Activated T-cell treated with anti-CD3 and anti-CD28 coated beads, Interleukin-2, amount 50 U/mL, for 24 hours (primary cell): ENCODE measurements at regions not wholly inside any gene's neighbourhood (a gene's known extent, or its start where the extent isn't known, plus 50 kb on each side); places are given as distances from the start of the nearest gene placed in this dataset.

Experiments
- DNase-seq: peaks from one replicate; pipeline ENCODE4 v3.0.0-alpha.2; 2020
- H3K27ac Mint-ChIP-seq: 2 replicates; pipeline ENCODE4 v1.8.0; 2020; ENCODE audit warnings: mild to moderate bottlenecking, mixed read lengths
- H3K27me3 Mint-ChIP-seq: 2 replicates; pipeline ENCODE4 v1.8.0; 2020; ENCODE audit warnings: mixed read lengths
- H3K36me3 Mint-ChIP-seq: 2 replicates; pipeline ENCODE4 v1.8.0; 2020; ENCODE audit warnings: low read depth, mixed read lengths
- H3K4me1 Mint-ChIP-seq: 2 replicates; pipeline ENCODE4 v1.8.0; 2020; ENCODE audit warnings: low read depth, mixed read lengths
- H3K4me3 Mint-ChIP-seq: 2 replicates; pipeline ENCODE4 v1.8.0; 2020; ENCODE audit warnings: mild to moderate bottlenecking, moderate library complexity, mixed read lengths
- H3K9me3 Mint-ChIP-seq: 2 replicates; pipeline ENCODE4 v1.8.0; 2020; ENCODE audit warnings: mixed read lengths

DNA sequence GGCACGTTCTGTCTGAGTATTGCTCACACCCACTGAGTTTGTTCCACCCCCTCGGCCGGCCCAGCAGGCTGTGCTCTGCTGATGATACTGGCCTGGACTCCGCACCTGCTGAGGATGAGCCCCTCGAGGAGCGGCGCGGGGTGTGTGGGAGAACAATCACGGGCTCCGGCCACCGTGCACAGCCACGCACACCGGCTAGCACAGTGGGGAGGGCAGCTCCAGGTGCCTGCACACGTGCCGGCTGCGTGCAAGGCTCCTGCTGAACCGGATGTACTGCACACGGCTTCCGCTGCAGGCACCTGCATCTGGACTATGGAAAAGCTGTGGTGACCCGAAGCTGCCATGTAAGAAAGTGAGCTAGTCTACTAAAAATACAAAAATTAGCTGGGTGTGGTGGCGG lies 485.2 kb upstream of the CDH9 start:
- no peak overlapping the region for H3K27ac Mint-ChIP-seq
- H3K4me3 Mint-ChIP-seq: no peak overlapping the region
- no peaks in the 10 kb centered on the region for H3K36me3 Mint-ChIP-seq
- peaks cover 19% of the 10 kb centered on the region for H3K9me3 Mint-ChIP-seq
- H3K4me1 Mint-ChIP-seq: no peaks in the 10 kb centered on the region
- H3K27me3 Mint-ChIP-seq: no peaks in the 10 kb centered on the region
- no peak for DNase-seq

- DNase-seq: no peak
- Mint-ChIP-seq H3K4me3 (no peak overlapping the region), H3K36me3 (no peaks in the 10 kb centered on the region), H3K27ac (no peak overlapping the region), H3K4me1 (no peaks in the 10 kb centered on the region), H3K27me3 (no peaks in the 10 kb centered on the region), H3K9me3 (peaks cover 26% of the 10 kb centered on the region)
These were observed 478.1 kb upstream of the CDH9 start for GRCh38 chr5:27516437-27516836.

DNA sequence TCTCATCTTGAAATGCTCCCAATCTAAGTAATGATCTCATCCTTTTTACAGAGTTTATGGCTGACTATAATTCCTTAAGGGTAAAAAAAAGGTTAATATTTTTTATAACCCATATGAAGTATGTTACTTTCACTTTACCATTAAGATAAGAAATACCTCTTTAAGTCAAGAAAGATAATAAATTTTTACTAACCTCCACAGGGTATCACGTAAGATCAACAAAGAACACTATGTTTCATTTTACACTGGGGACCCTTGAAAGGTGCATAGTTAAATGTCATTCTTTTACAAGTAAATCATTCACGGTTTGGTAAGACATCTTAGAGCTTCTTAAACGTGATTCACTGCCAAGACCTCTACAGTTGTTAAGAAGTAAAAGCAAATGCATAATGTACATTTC lies 472.7 kb upstream of the CDH9 start:
- Mint-ChIP-seq H3K9me3 (peaks cover 15% of the 10 kb centered on the region), H3K36me3 (no peaks in the 10 kb centered on the region), H3K4me3 (no peak overlapping the region), H3K4me1 (no peaks in the 10 kb centered on the region), H3K27me3 (no peaks in the 10 kb centered on the region), H3K27ac (no peak overlapping the region)
- DNase-seq: no peak

DNA sequence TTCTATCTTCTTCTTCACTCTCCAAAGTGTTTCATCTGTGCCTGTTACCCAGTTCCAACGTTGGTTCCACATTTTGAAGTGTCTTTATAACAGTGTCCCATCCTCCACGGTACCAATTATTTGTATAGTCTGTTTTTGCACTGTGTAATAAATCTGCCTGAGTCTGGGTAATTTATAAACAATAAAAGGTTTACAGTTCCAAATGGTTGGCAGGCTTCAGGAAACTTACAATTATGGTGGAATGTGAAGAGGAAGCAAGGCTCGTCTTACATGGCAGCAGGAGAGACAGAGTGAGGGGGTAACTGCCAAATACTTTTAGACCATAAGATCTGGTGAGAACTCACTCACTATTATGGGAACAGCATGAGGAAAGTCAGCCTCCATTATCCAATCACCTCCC lies 465.4 kb upstream of the CDH9 start:
- Mint-ChIP-seq H3K36me3 (no peaks in the 10 kb centered on the region), H3K27me3 (no peaks in the 10 kb centered on the region), H3K4me3 (no peak overlapping the region), H3K27ac (no peak overlapping the region), H3K4me1 (no peaks in the 10 kb centered on the region), H3K9me3 (peaks cover 14% of the 10 kb centered on the region)
- no peak for DNase-seq

GRCh38 chr5:27502236-27502635 lies 463.9 kb upstream of the CDH9 start:
- peaks cover 15% of the 10 kb centered on the region for H3K9me3 Mint-ChIP-seq
- no peak overlapping the region for H3K27ac Mint-ChIP-seq

DNA sequence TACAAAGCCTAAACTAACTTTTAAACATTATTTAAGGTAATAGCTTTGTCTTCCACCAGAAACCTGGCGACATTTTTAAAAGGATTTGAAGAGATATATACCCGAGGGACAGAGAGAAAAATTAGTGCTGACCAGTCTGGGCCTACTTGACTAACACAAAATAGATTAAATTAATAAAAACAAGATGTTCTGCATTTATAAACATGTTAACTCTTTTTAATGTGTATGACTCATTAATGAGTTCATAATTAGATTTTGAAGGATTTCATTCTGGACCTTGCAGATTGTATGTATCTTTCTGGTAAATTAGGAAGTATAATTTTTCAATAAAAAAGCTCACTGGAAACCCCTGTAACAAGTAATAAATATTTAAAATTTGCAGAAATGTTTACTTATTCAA lies 459.1 kb upstream of the CDH9 start:
- DNase-seq: no peak
- Mint-ChIP-seq H3K4me3 (no peak overlapping the region), H3K4me1 (no peaks in the 10 kb centered on the region), H3K9me3 (peaks cover 16% of the 10 kb centered on the region), H3K27me3 (no peaks in the 10 kb centered on the region), H3K36me3 (no peaks in the 10 kb centered on the region), H3K27ac (no peak overlapping the region)

More at GRCh38 chr5:27502236-27502635, 463.9 kb upstream of the CDH9 start:
- no peaks in the 10 kb centered on the region for H3K4me1 Mint-ChIP-seq
- no peak overlapping the region for H3K4me3 Mint-ChIP-seq
- no peaks in the 10 kb centered on the region for H3K27me3 Mint-ChIP-seq
- H3K36me3 Mint-ChIP-seq: no peaks in the 10 kb centered on the region
- DNase-seq: no peak

GRCh38 chr5:27494887-27495286 lies 456.5 kb upstream of the CDH9 start:
- H3K36me3 Mint-ChIP-seq: no peaks in the 10 kb centered on the region
- no peaks in the 10 kb centered on the region for H3K27me3 Mint-ChIP-seq
- H3K4me3 Mint-ChIP-seq: no peak overlapping the region
- no peaks in the 10 kb centered on the region for H3K4me1 Mint-ChIP-seq
- H3K9me3 Mint-ChIP-seq: peaks cover 29% of the 10 kb centered on the region
- H3K27ac Mint-ChIP-seq: no peak overlapping the region
- no peak for DNase-seq

DNA sequence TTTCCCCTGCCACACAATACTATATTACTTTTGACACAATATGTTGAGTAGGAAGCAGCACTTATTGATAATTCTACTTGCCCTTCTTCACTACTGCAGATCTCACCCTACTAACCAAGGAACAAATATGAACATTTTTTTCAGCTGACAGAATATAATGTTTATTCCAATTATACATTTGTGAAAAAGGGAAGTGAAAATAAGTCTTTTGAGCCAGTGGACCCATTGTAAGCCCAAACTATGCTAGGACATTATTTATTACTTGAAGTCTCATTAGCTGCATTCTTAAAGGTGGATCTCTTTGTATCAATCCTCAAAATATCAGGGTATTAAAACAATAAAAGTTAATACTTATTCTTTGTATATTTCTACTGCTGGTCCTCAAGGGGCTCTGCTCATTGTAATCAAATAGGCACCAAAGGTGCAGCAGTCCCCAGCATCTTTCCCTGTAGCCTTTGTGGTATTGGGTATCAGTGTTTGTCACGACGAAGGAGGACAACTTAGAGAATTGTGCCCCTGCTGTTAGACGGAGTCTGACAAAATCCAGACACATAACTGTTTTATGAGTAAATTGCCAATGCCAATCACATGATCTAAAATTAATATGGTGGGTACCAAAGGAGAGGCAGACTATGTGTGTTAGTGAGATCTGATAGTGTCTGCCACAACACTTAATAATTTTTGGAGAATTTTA lies 453.5 kb upstream of the CDH9 start:
- peaks cover 27% of the 10 kb centered on the region for H3K9me3 Mint-ChIP-seq

DNA sequence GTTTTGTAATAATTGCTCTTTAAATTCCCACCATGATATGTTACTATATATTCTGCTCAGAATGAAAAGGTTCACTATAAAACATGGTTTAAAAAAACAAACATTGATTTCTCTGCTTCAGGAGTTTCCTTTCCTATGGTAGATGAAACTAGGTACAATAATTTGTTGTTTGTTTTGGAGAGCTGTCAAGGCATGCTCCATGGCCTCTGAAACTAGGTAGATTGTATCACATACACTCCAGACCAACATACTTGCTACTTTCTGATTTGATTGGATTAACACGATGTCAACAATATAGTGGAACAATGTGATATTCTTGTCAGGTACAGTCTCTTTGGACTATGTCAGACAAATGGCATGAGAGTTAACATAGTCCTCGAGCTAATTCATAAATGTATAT lies 452.7 kb upstream of the CDH9 start:
- Mint-ChIP-seq H3K36me3 (no peaks in the 10 kb centered on the region), H3K27ac (no peak overlapping the region), H3K9me3 (peaks cover 23% of the 10 kb centered on the region), H3K4me1 (no peaks in the 10 kb centered on the region), H3K27me3 (no peaks in the 10 kb centered on the region), H3K4me3 (no peak overlapping the region)
- DNase-seq: no peak

More for the DNA sequence above, 453.5 kb upstream of the CDH9 start:
- H3K4me3 Mint-ChIP-seq: no peak overlapping the region
- DNase-seq: no peak
- H3K27ac Mint-ChIP-seq: no peak overlapping the region
- no peaks in the 10 kb centered on the region for H3K4me1 Mint-ChIP-seq
- no peaks in the 10 kb centered on the region for H3K36me3 Mint-ChIP-seq
- no peaks in the 10 kb centered on the region for H3K27me3 Mint-ChIP-seq

GRCh38 chr5:27489701-27490100 lies 451.3 kb upstream of the CDH9 start:
- Mint-ChIP-seq H3K27me3 (no peaks in the 10 kb centered on the region), H3K27ac (no peak overlapping the region), H3K9me3 (peaks cover 23% of the 10 kb centered on the region), H3K4me3 (no peak overlapping the region), H3K4me1 (no peaks in the 10 kb centered on the region), H3K36me3 (no peaks in the 10 kb centered on the region)
- DNase-seq: no peak

DNA sequence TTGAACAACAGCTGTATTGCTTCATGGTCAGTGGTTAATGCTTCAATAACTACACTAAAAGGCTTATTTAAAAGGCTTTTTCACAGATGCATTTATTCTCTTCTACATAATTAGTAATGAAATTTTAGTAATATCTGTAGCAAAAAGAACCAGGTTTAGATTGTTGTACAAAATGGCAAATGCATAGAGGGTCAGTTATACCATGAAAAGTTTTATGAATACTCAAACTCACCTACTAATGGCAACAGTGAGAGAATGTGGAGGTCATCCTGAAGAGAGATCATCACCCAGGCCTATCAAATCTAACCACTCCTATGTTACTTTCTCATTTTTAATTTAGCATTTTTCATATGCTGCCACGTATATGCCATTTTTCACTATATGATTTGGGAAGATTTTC lies 444.3 kb upstream of the CDH9 start:
- Mint-ChIP-seq H3K36me3 (no peaks in the 10 kb centered on the region), H3K27ac (no peak overlapping the region), H3K4me1 (no peaks in the 10 kb centered on the region), H3K4me3 (no peak overlapping the region), H3K27me3 (no peaks in the 10 kb centered on the region), H3K9me3 (peaks cover 10% of the 10 kb centered on the region)
- no peak for DNase-seq

DNA sequence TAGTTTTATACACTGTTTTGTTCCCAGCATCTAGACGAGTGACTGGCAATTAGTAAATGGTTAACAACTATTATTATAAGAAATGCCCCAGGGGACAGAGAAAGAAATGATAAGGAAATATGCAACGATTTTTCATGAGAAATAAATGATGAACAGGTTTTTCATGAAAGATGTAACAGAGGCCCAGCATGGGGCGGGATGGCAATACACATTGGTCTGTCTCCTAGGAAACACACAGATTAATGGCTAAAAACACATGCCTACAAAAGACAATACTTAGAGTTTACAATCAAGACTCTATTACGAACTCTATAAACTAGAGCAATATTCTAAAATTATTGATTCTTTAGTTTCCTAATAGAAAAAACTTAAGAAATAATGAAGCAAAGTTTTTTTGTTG lies 441.5 kb upstream of the CDH9 start:
- H3K4me3 Mint-ChIP-seq: no peak overlapping the region
- H3K36me3 Mint-ChIP-seq: no peaks in the 10 kb centered on the region
- no peaks in the 10 kb centered on the region for H3K27me3 Mint-ChIP-seq
- no peak overlapping the region for H3K27ac Mint-ChIP-seq
- H3K4me1 Mint-ChIP-seq: no peaks in the 10 kb centered on the region
- DNase-seq: no peak
- peaks cover 18% of the 10 kb centered on the region for H3K9me3 Mint-ChIP-seq

- no peak for DNase-seq
- Mint-ChIP-seq H3K27me3 (no peaks in the 10 kb centered on the region), H3K9me3 (peaks cover 15% of the 10 kb centered on the region), H3K27ac (no peak overlapping the region), H3K36me3 (no peaks in the 10 kb centered on the region), H3K4me1 (no peaks in the 10 kb centered on the region), H3K4me3 (no peak overlapping the region)
These were observed 439.2 kb upstream of the CDH9 start for GRCh38 chr5:27477550-27477949.

GRCh38 chr5:27476356-27476988 lies 438.1 kb upstream of the CDH9 start:
- Mint-ChIP-seq H3K27ac (no peak overlapping the region), H3K4me3 (no peak overlapping the region), H3K4me1 (no peaks in the 10 kb centered on the region), H3K9me3 (peaks cover 17% of the 10 kb centered on the region), H3K36me3 (no peaks in the 10 kb centered on the region), H3K27me3 (no peaks in the 10 kb centered on the region)
- no peak for DNase-seq

DNA sequence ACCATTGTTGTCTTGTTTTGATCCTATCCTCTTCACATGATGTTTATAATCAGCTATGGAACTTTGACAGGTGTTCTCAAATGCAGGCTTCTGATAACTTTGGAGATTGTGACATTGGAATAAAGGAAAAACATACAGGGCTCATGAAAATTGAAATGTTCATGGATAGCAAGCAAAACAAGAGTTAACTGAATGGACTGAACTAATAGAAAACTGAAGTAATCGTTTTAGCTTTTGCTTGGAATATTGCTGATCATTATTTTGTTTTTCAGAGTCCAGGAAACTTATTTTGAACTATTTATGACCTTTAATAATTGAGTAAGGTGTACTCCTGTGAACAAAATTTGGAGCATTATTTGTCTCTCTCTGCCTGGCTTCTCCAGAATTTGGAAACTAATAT lies 436.7 kb upstream of the CDH9 start:
- Mint-ChIP-seq H3K27me3 (no peaks in the 10 kb centered on the region), H3K36me3 (no peaks in the 10 kb centered on the region), H3K4me3 (no peak overlapping the region), H3K9me3 (peaks cover 15% of the 10 kb centered on the region), H3K4me1 (no peaks in the 10 kb centered on the region), H3K27ac (no peak overlapping the region)
- DNase-seq: no peak
